Activated T-cell treated with anti-CD3 and anti-CD28 coated beads, Interleukin-2, amount 50 U/mL, for 48 hours (primary cell): ENCODE measurements at regions not wholly inside any gene's neighbourhood (a gene's known extent, or its start where the extent isn't known, plus 50 kb on each side); places are given as distances from the start of the nearest gene placed in this dataset.

ENCODE experiments used
- DNase-seq, 2 experiments: peaks; one replicate each; pipeline ENCODE4 v3.0.0-alpha.2; 2020

DNA sequence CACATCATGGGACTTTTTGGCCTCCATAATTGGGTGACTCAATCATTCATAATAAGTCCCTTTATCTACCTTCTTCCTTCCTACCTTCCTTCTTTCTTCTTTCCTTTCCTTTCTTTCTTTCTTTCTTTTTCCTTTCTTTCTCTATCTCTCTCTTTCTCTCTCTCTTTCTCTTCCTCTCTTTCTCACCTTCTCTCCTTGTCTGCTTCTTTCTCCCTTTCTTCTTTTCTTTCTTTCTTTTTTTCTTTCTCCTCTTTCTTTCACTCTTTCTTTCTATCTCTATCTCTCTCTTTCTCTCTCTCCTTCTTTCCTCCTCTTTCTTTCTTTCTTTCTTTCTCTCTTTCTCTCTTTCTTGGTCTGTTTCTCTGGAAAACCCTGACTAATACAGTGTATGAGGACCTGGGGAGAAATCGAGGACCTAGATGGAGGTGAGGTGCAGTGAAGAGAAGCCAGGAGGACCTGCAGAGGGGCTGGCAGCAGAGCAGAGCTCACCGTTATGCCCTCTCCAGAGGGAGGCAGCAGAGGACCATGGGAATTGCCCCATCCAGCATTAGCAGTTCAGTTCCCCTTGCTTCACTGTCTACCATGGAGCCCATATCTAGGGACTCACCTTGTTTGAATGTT is 52.7 kb upstream of the BTRC start:
- DNase-seq, result peak; percentile 60 to 67

DNA sequence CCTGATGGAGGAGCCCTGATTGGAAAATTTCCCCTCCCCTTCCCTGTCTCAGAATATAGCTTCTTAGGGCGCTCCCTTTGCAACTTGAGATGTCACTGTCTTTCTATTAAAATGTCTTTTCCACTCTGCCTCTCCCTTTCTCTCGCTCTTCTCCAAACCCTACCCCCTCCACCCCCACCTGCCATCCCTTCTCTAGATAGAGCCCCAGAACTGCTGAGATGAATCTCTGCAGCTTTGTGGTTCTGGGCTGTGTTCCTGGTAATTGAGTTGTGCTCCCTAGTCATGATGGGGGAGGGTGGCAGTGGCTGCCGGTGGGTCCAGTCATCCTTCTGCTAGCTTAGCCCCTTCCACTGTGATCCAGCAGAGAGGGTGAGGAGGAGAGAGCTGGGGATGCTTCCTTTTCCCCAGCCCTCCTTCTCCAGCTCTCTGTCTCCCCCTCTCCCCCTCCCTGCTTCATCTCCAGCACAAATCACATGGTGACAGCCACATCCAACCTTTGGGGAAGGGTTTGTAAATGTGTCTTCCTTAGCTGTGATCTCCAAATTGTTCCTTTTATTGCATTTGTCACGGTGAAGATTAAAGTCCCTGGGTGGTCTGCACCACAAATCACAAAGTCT is 50.8 kb upstream of the BTRC start:
- DNase-seq, result no peak
